ENCODE measurements at regions not wholly inside any gene's neighbourhood (a gene's known extent, or its start where the extent isn't known, plus 50 kb on each side); places are given as distances from the start of the nearest gene placed in this dataset.

GRCh38 chr11:91608677-91609076 is 615.9 kb upstream of the FAT3 start:
- POLR2A ChIA-PET: no interaction called here
- DNase-seq (ENCODE audit: extremely low spot score): no peak
- CTCF ChIA-PET: interaction anchor here (0.7 to 1.6 kb wide), 5 partner anchors 10 to 52 kb away, joined by 3 read pairs; no protein-coding TSS in a partner anchor
- TF ChIP-seq CTCF (IDR thresholded peaks at IDR 0.05; ENCODE audit: control extremely low read depth, extremely low read depth, low read depth, missing control alignments): no peak

- DNase-seq (ENCODE audit: extremely low spot score): no peak
- ChIA-PET CTCF (no interaction called here), POLR2A (no interaction called here)
These were observed 628.5 kb upstream of the FAT3 start for GRCh38 chr11:91596111-91596510.

GRCh38 chr11:91591021-91591420 is 633.6 kb upstream of the FAT3 start:
- POLR2A ChIA-PET: no interaction called here
- CTCF ChIA-PET: no interaction called here
- DNase-seq (ENCODE audit: extremely low spot score): no peak
- TF ChIP-seq CTCF (IDR thresholded peaks at IDR 0.05; ENCODE audit: control extremely low read depth, extremely low read depth, low read depth, missing control alignments): no peak

More at GRCh38 chr11:91596111-91596510, 628.5 kb upstream of the FAT3 start:
- TF ChIP-seq CTCF (IDR thresholded peaks at IDR 0.05; ENCODE audit: control extremely low read depth, extremely low read depth, low read depth, missing control alignments): no peak

- DNase-seq (ENCODE audit: extremely low spot score): no peak
- CTCF ChIA-PET: no interaction called here
- POLR2A ChIA-PET: no interaction called here
- no peak for TF ChIP-seq CTCF (IDR thresholded peaks at IDR 0.05; ENCODE audit: control extremely low read depth, extremely low read depth, low read depth, missing control alignments)
These were observed 637.5 kb upstream of the FAT3 start for GRCh38 chr11:91587131-91587530.

GRCh38 chr11:91585035-91585801 is 639.4 kb upstream of the FAT3 start:
- POLR2A ChIA-PET: no interaction called here

GRCh38 chr11:91563176-91563575 is 661.4 kb upstream of the FAT3 start:
- no peak for TF ChIP-seq CTCF (IDR thresholded peaks at IDR 0.05; ENCODE audit: control extremely low read depth, extremely low read depth, low read depth, missing control alignments)
- ChIA-PET CTCF (no interaction called here), POLR2A (no interaction called here)
- no peak for DNase-seq (ENCODE audit: extremely low spot score)

More at GRCh38 chr11:91585035-91585801, 639.4 kb upstream of the FAT3 start:
- TF ChIP-seq CTCF (IDR thresholded peaks at IDR 0.05; ENCODE audit: control extremely low read depth, extremely low read depth, low read depth, missing control alignments): no peak
- DNase-seq (ENCODE audit: extremely low spot score): no peak
- CTCF ChIA-PET: no interaction called here

Measured in GM10248 (cell line).